WTC11 (cell line): ENCODE measurements at regions not wholly inside any gene's neighbourhood (a gene's known extent, or its start where the extent isn't known, plus 50 kb on each side); places are given as distances from the start of the nearest gene placed in this dataset.

ENCODE experiments used
- ATAC-seq: fragments of 200-7000 bp; cut with Tn5 transposase; 2 replicates; pipeline ENCODE4 v1.10.0; 2021; ENCODE audit warnings: mild to moderate bottlenecking, moderate library complexity
- CTCF ChIA-PET: fragments of 300-600 bp; sonication (Branson Sonifier 250); formaldehyde crosslinking; loops from one replicate; lab custom pipeline; 2021; ENCODE audit warnings: antibody characterized with exemption; lab: Charles Lee
- POLR2A ChIA-PET: fragments of 350-600 bp; sonication (Branson Sonifier 250); formaldehyde crosslinking; loops from one replicate; lab custom pipeline; 2021; ENCODE audit warnings: antibody characterized with exemption; lab: Charles Lee
- DNase-seq: peaks from one replicate; pipeline ENCODE4 v3.0.0; 2021; ENCODE audit warnings: low spot score
- H3K27ac Mint-ChIP-seq: 2 replicates; pipeline ENCODE4 v1.8.0; 2021; ENCODE audit warnings: mixed read lengths
- H3K27me3 Mint-ChIP-seq: 2 replicates; pipeline ENCODE4 v1.8.0; 2021; ENCODE audit warnings: low read depth, mild to moderate bottlenecking, moderate library complexity, mixed read lengths
- H3K36me3 Mint-ChIP-seq: 2 replicates; pipeline ENCODE4 v1.8.0; 2021; ENCODE audit warnings: mixed read lengths
- H3K4me1 Mint-ChIP-seq: 2 replicates; pipeline ENCODE4 v1.8.0; 2022; ENCODE audit warnings: mixed read lengths
- H3K4me3 Mint-ChIP-seq: 2 replicates; pipeline ENCODE4 v1.8.0; 2021; ENCODE audit warnings: mild to moderate bottlenecking, moderate library complexity, mixed read lengths
- H3K9me3 Mint-ChIP-seq: 2 replicates; pipeline ENCODE4 v1.8.0; 2021; ENCODE audit warnings: mixed read lengths
- ATF1 ChIP-seq: sonication (generic); formaldehyde crosslinking; IDR thresholded peaks from 2 replicates; pipeline ENCODE4 v1.8.1; 2023; ENCODE audit warnings: mild to moderate bottlenecking, moderate library complexity, missing genetic modification reagents
- ATF6 ChIP-seq: sonication (generic); formaldehyde crosslinking; IDR thresholded peaks from 2 replicates; pipeline ENCODE4 v1.8.1; 2023; ENCODE audit warnings: mild to moderate bottlenecking, missing genetic modification reagents
- FOXJ3 ChIP-seq: sonication (generic); formaldehyde crosslinking; IDR thresholded peaks from 2 replicates; pipeline ENCODE4 v1.9.0; 2021; ENCODE audit warnings: missing genetic modification reagents, mild to moderate bottlenecking, borderline replicate concordance
- FOXK1 ChIP-seq: sonication (generic); formaldehyde crosslinking; IDR thresholded peaks from 2 replicates; pipeline ENCODE4 v1.8.0; 2022; ENCODE audit warnings: mild to moderate bottlenecking, moderate library complexity, missing genetic modification reagents
- GTF2I ChIP-seq: fragments of 250-450 bp; sonication (Bioruptor Pico); conservative IDR thresholded peaks from 2 replicates; pipeline ENCODE4 v1.4.0; 2021; ENCODE audit warnings: mild to moderate bottlenecking
- HMGA2 ChIP-seq: fragments of 250-450 bp; sonication (Bioruptor Pico); IDR thresholded peaks from 2 replicates; pipeline ENCODE4 v1.4.0; 2021; ENCODE audit warnings: mild to moderate bottlenecking, moderate library complexity
- JUN ChIP-seq: sonication (generic); formaldehyde crosslinking; IDR thresholded peaks from 2 replicates; pipeline ENCODE4 v1.8.0; 2023; ENCODE audit warnings: mild to moderate bottlenecking, missing genetic modification reagents
- NFE2L1 ChIP-seq: sonication (generic); formaldehyde crosslinking; IDR thresholded peaks from 2 replicates; pipeline ENCODE4 v1.8.1; 2023; ENCODE audit warnings: missing genetic modification reagents
- NFYB ChIP-seq: sonication (generic); formaldehyde crosslinking; conservative IDR thresholded peaks from 2 replicates; pipeline ENCODE4 v1.8.0; 2022; ENCODE audit warnings: low read depth, missing genetic modification reagents
- NR2C2 ChIP-seq: sonication (generic); formaldehyde crosslinking; IDR thresholded peaks from 2 replicates; pipeline ENCODE4 v1.8.0; 2022; ENCODE audit warnings: mild to moderate bottlenecking, missing genetic modification reagents
- ZNF263 ChIP-seq: sonication (generic); formaldehyde crosslinking; IDR thresholded peaks from 2 replicates; pipeline ENCODE4 v1.8.1; 2022; ENCODE audit warnings: low read depth, mild to moderate bottlenecking, moderate library complexity, missing genetic modification reagents
- TF ChIP-seq, protein P1 (sequence below): fragments of 250-450 bp; sonication (Bioruptor Pico); IDR thresholded peaks from 2 replicates; pipeline ENCODE4 v1.9.0; 2021; ENCODE audit warnings: mild to moderate bottlenecking
- TF ChIP-seq, protein P2 (sequence below): fragments of 250-450 bp; sonication (Bioruptor Pico); conservative IDR thresholded peaks from 2 replicates; pipeline ENCODE4 v1.9.0; 2021; ENCODE audit warnings: mild to moderate bottlenecking
- TF ChIP-seq, protein P3 (sequence below): sonication (generic); formaldehyde crosslinking; IDR thresholded peaks from 2 replicates; pipeline ENCODE4 v1.8.1; 2022; ENCODE audit warnings: low read depth, mild to moderate bottlenecking, moderate library complexity, missing genetic modification reagents, borderline replicate concordance
- TF ChIP-seq, protein P4 (sequence below): sonication (generic); formaldehyde crosslinking; IDR thresholded peaks from 2 replicates; pipeline ENCODE4 v1.8.1; 2022; ENCODE audit warnings: mild to moderate bottlenecking, missing genetic modification reagents, moderate library complexity, borderline replicate concordance
- TF ChIP-seq, protein P5 (sequence below): fragments of 250-450 bp; sonication (Bioruptor Pico); IDR thresholded peaks from 2 replicates; pipeline ENCODE4 v1.9.0; 2021; ENCODE audit warnings: mild to moderate bottlenecking

- TF ChIP-seq, protein P1, sequence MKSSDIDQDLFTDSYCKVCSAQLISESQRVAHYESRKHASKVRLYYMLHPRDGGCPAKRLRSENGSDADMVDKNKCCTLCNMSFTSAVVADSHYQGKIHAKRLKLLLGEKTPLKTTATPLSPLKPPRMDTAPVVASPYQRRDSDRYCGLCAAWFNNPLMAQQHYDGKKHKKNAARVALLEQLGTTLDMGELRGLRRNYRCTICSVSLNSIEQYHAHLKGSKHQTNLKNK (CRISPR knock-in tag), result no peak
- TF ChIP-seq ZNF263 (CRISPR knock-in tag), result no peak
- TF ChIP-seq NFE2L1 (CRISPR knock-in tag), result no peak
- no peak for TF ChIP-seq FOXJ3 (CRISPR knock-in tag)
- TF ChIP-seq, protein P2, sequence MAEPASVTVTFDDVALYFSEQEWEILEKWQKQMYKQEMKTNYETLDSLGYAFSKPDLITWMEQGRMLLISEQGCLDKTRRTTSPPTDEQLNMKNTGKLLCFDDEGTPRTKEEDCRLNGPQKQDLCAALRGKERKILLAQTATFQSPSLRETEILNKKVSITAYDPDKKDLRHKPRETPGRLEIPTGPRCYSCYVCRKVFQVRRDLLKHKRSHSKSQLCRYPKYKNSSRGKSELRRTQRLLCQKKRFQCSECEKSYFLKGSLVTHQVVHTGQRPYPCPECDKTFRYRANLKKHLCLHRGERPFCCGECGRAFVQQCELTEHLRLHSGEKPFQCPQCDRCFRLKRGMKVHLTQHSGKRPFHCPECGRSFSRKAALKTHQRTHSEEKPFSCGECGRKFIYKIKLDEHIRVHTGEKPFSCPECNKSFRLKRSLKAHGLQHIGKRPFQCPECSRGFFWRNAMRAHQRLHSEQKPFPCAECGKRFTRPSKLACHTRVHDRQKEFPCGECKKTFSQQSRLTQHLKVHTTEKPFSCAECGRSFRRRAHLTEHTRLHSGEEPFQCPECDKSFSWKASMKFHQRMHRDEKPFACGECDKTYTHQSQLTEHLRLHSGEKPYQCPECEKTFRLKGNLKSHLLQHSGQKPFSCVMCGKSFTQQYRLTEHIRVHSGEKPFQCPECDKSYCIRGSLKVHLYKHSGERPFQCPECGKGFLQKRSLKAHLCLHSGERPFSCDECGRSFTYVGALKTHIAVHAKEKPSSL (CRISPR knock-in tag), result no peak
- TF ChIP-seq JUN (CRISPR knock-in tag), result no peak
- no peak for TF ChIP-seq GTF2I (CRISPR knock-in tag)
- no peak for TF ChIP-seq ATF6 (CRISPR knock-in tag)
Measured at GRCh38 chr4:28225689-28226353, 1365.2 kb downstream of the STIM2 start (continued).

DNA sequence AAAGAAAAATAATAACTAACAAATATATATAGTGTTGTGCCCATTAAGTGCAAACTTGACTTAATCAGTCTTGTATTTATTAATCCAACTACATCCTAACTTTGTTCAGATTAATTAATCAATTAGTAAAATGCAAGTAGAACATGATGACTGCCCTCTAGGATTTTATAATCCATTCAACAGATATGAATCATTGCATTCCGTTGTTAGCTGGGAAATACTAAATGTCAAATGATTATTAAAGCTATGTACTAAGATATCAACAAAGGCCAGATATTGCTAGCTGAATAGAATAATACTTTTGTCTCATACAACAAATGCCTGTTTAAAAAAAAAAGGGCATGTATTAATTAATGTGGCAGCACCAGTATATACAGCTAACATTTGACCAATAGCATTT, 1366.3 kb downstream of the STIM2 start:
- DNase-seq (no peak), ATAC-seq (no peak)
- H3K9me3 Mint-ChIP-seq, result no peaks in the 10 kb centered on the region
- H3K4me1 Mint-ChIP-seq, result peaks cover 38% of the 10 kb centered on the region
- ChIA-PET CTCF (no interaction called here), POLR2A (no interaction called here)
- TF ChIP-seq FOXK1 (CRISPR knock-in tag) (no peak), NR2C2 (CRISPR knock-in tag) (no peak), NFYB (CRISPR knock-in tag) (no peak), HMGA2 (CRISPR knock-in tag) (no peak), ATF1 (no peak), GTF2I (CRISPR knock-in tag) (no peak)
- TF ChIP-seq, protein P3, sequence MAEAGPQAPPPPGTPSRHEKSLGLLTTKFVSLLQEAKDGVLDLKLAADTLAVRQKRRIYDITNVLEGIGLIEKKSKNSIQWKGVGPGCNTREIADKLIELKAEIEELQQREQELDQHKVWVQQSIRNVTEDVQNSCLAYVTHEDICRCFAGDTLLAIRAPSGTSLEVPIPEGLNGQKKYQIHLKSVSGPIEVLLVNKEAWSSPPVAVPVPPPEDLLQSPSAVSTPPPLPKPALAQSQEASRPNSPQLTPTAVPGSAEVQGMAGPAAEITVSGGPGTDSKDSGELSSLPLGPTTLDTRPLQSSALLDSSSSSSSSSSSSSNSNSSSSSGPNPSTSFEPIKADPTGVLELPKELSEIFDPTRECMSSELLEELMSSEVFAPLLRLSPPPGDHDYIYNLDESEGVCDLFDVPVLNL, result no peak
- TF ChIP-seq, protein P4, sequence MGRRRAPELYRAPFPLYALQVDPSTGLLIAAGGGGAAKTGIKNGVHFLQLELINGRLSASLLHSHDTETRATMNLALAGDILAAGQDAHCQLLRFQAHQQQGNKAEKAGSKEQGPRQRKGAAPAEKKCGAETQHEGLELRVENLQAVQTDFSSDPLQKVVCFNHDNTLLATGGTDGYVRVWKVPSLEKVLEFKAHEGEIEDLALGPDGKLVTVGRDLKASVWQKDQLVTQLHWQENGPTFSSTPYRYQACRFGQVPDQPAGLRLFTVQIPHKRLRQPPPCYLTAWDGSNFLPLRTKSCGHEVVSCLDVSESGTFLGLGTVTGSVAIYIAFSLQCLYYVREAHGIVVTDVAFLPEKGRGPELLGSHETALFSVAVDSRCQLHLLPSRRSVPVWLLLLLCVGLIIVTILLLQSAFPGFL (CRISPR knock-in tag), result no peak
- TF ChIP-seq, protein P5, sequence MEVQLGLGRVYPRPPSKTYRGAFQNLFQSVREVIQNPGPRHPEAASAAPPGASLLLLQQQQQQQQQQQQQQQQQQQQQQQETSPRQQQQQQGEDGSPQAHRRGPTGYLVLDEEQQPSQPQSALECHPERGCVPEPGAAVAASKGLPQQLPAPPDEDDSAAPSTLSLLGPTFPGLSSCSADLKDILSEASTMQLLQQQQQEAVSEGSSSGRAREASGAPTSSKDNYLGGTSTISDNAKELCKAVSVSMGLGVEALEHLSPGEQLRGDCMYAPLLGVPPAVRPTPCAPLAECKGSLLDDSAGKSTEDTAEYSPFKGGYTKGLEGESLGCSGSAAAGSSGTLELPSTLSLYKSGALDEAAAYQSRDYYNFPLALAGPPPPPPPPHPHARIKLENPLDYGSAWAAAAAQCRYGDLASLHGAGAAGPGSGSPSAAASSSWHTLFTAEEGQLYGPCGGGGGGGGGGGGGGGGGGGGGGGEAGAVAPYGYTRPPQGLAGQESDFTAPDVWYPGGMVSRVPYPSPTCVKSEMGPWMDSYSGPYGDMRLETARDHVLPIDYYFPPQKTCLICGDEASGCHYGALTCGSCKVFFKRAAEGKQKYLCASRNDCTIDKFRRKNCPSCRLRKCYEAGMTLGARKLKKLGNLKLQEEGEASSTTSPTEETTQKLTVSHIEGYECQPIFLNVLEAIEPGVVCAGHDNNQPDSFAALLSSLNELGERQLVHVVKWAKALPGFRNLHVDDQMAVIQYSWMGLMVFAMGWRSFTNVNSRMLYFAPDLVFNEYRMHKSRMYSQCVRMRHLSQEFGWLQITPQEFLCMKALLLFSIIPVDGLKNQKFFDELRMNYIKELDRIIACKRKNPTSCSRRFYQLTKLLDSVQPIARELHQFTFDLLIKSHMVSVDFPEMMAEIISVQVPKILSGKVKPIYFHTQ (CRISPR knock-in tag), result no peak
- H3K27ac Mint-ChIP-seq, result no peak overlapping the region
- H3K27me3 Mint-ChIP-seq, result no peaks in the 10 kb centered on the region
- H3K36me3 Mint-ChIP-seq, result no peaks in the 10 kb centered on the region
- no peak overlapping the region for H3K4me3 Mint-ChIP-seq
